ENCODE measurements at regions not wholly inside any gene's neighbourhood (a gene's known extent, or its start where the extent isn't known, plus 50 kb on each side); places are given as distances from the start of the nearest gene placed in this dataset.

DNA sequence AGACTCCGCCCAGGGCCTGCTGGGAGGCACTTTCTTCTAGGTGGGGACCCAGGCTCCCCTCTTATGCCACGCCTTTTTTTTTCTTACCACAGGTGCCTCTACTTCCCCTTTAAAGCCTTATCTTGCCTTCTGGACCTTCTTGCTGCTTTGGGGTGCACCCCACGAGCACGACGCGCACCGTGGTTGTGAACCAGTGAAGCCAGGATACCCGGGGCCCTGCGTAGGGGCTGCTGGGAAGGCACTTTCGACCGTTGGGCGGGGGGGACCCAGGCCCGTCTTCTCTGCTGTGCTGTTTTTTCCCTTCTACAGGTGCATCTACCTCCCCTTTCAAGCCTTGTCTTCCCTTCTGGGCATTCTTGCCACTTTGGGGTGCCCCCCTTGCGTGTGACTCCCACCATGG, 305.4 kb downstream of the ALG10 start:
- DNase-seq (ENCODE audit: low spot score), result no peak
- H3K36me3 Mint-ChIP-seq (ENCODE audit: low read depth), result no peaks in the 10 kb centered on the region
- no peak overlapping the region for H3K27ac Mint-ChIP-seq
- H3K27me3 Mint-ChIP-seq (ENCODE audit: insufficient read depth), result no peaks in the 10 kb centered on the region
- H3K4me3 Mint-ChIP-seq, result no peak overlapping the region
- no peaks in the 10 kb centered on the region for H3K4me1 Mint-ChIP-seq (ENCODE audit: low read depth)
- H3K9me3 Mint-ChIP-seq, result peaks cover 88% of the 10 kb centered on the region
- intact Hi-C loops (cut with micrococcal nuclease), result no loop called here

DNA sequence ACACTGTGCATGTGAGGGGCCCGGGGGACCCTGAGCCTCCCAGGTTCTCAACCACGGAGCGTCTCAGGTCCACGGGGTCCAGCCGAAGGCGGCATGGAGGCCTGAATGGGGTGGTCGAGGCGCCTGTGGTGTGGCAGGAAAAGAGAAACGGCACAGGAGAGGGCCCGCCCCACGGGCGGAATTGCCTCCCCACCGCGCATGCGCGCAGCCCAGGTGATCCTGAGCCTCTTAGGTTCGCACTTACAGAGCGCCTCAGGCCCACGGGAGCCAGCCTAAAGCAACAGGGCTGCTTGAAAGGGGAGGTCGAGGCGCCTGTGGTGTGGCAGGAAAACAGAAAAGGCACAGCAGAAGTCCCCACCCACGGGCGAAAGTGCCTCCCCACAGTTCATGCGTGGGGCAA, 311.0 kb downstream of the ALG10 start:
- intact Hi-C loops (cut with micrococcal nuclease), result no loop called here
- Mint-ChIP-seq H3K9me3 (peaks cover 43% of the 10 kb centered on the region), H3K27ac (no peak overlapping the region), H3K4me3 (no peak overlapping the region), H3K36me3 (ENCODE audit: low read depth) (no peaks in the 10 kb centered on the region), H3K4me1 (ENCODE audit: low read depth) (no peaks in the 10 kb centered on the region), H3K27me3 (ENCODE audit: insufficient read depth) (no peaks in the 10 kb centered on the region)
- no peak for DNase-seq (ENCODE audit: low spot score)

DNA sequence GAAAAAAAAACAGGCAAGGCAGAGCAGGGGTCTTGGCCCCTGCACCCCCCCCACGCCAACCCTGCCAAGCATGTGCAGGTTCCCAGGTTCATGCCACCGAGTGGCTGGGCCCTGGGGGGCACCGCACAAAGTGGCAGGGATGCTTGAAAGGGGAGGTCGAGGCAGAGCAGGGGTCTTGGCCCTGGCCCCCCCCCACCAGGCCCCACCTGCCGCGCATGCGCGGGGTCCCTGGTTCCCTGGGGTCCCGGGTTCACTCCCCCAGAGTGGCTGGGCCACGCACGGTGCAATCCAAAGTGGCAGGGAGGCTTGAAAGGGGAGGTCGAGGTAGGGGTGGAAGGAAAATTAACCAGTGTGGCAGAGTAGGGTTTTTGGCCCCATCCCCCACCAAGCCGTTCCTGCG, 312.2 kb downstream of the ALG10 start:
- intact Hi-C loops (cut with micrococcal nuclease), result no loop called here
- H3K9me3 Mint-ChIP-seq, result peaks cover 31% of the 10 kb centered on the region
- no peak overlapping the region for H3K4me3 Mint-ChIP-seq
- H3K27me3 Mint-ChIP-seq (ENCODE audit: insufficient read depth), result no peaks in the 10 kb centered on the region
- no peak for DNase-seq (ENCODE audit: low spot score)
- no peak overlapping the region for H3K27ac Mint-ChIP-seq
- H3K4me1 Mint-ChIP-seq (ENCODE audit: low read depth), result no peaks in the 10 kb centered on the region
- no peaks in the 10 kb centered on the region for H3K36me3 Mint-ChIP-seq (ENCODE audit: low read depth)

DNA sequence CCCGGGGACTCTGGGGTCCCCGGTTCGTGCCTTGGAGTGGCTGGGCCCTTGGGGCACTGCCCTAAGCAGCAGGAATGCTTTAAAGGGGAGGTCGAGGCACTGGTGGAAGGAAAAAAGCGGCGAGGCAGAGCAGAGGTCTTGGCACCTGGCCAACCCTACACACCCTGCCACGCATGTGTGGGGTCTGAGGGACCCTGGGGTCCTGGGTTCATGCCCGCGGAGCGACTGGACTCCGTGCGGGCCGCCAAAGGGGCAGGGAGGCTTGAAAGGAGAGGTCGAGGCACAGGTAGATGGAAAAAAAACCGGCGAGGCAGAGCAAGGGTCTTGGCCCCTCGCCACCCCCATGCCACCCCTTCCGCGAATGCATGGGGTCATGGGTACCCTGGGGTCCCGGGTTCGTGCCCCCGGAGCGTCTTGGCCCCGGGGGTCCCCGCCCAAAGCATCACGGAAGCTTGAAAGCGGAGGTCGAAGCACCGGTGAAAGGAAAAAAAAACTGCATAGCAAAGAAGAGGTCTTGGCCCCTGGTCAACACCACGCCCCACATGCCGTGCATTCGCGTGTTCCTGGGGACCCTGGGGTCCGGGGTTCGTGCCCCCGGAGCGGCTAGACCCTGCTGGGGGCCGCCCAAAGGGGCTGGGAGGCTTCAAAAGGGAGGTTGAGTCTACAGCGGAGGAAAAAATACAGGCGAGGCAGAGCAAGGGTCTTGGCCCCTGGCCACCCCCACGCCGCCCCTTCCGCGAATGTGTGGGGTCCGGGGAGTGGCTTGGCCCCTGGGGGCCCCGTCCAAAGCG, 312.9 kb downstream of the ALG10 start:
- peaks cover 25% of the 10 kb centered on the region for H3K9me3 Mint-ChIP-seq
- intact Hi-C loops (cut with micrococcal nuclease), result no loop called here
- H3K4me3 Mint-ChIP-seq, result no peak overlapping the region
- no peak for DNase-seq (ENCODE audit: low spot score)
- H3K4me1 Mint-ChIP-seq (ENCODE audit: low read depth), result no peaks in the 10 kb centered on the region
- H3K36me3 Mint-ChIP-seq (ENCODE audit: low read depth), result no peaks in the 10 kb centered on the region
- H3K27me3 Mint-ChIP-seq (ENCODE audit: insufficient read depth), result no peaks in the 10 kb centered on the region
- no peak overlapping the region for H3K27ac Mint-ChIP-seq

DNA sequence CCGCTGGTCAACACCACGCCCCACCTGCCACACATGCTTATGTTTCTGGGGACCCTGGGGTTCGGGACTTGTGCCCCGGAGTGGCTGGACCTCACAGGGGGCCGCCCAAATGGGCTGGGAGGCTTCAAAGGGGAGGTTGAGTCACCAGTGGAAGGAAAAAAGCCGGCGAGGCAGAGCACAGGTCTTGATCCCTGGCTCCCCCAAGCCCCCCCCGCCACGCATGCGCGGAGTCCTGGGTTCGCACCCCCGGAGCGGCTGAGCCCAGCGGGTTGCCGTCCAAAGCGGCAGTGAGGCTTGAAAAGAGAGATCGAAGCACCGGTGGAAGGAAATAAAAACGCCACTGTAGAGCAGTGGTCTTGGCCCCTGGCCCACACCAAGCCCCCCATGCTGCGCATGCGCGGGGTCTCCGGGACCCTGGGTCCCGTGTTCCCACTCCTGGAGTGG, 313.5 kb downstream of the ALG10 start:
- Mint-ChIP-seq H3K36me3 (ENCODE audit: low read depth) (no peaks in the 10 kb centered on the region), H3K27me3 (ENCODE audit: insufficient read depth) (no peaks in the 10 kb centered on the region), H3K9me3 (peaks cover 18% of the 10 kb centered on the region), H3K4me3 (no peak overlapping the region), H3K4me1 (ENCODE audit: low read depth) (no peaks in the 10 kb centered on the region), H3K27ac (no peak overlapping the region)
- no peak for DNase-seq (ENCODE audit: low spot score)
- intact Hi-C loops (cut with micrococcal nuclease), result no loop called here

DNA sequence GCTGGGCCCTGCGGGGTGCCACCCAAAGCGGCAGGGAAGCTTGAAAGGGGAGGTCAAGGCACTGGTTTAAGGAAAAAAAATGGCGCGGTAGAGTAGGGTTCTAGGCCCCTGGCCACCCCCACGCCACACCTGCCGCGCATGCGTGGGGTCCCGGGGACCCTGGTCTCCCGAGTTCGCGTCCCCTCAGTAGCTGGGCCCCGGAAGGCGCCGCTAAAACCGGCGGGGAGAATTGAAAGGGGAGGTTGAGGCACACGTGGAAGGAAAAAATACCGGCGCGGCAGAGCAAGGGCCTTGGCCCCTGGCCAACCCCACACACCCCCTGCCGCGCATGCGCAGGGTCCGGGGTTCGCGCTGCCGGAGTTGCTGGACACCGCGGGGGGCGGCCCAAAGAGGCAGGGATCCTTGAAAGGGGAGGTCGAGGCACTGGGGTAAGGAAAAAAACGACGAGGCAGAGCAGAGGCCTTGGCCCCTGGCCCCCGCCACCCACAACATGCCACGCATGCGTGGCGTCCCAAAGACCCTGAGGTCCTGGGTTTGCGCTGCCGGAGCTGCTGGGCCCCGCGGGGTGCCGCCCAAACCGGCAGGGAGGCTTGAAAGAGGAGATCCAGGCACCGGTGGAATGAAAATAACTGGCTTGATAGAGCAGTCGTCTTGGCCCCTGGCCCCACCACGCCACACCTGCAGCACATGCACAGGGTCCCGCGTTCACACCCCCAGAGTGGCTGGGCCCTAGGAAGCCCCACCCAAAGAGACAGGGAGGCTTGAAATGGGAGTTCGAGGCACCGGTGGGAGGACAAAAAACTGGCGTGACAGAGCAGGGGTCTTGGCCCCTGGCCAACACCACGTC, 314.5 kb downstream of the ALG10 start:
- Mint-ChIP-seq H3K4me3 (no peak overlapping the region), H3K36me3 (ENCODE audit: low read depth) (no peaks in the 10 kb centered on the region), H3K27ac (no peak overlapping the region), H3K4me1 (ENCODE audit: low read depth) (no peaks in the 10 kb centered on the region), H3K27me3 (ENCODE audit: insufficient read depth) (no peaks in the 10 kb centered on the region), H3K9me3 (peaks cover 11% of the 10 kb centered on the region)
- DNase-seq (ENCODE audit: low spot score), result no peak
- intact Hi-C loops (cut with micrococcal nuclease), result no loop called here

DNA sequence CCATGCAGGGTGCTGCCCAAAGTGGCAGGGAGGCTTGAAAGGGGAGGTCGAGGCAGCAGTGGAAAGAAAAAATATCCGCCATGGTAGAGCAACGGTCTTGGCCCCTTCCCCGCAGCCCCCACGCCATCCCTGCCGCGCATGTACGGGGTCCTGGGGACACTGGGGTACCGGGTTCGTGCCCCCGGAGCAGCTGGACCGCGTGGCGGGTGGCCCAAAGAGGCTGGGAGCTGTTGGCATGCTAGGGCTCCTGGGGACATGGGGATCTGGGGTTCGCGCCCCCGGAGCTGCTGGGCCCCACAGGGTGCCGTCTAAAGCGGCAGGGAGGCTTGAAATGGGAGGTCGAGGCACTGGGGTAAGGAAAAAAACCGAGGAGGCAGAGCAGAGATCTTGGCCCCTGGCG, 316.5 kb downstream of the ALG10 start:
- Mint-ChIP-seq H3K4me3 (no peak overlapping the region), H3K27ac (no peak overlapping the region), H3K9me3 (peaks cover 5% of the 10 kb centered on the region), H3K4me1 (ENCODE audit: low read depth) (no peaks in the 10 kb centered on the region), H3K36me3 (ENCODE audit: low read depth) (no peaks in the 10 kb centered on the region), H3K27me3 (ENCODE audit: insufficient read depth) (no peaks in the 10 kb centered on the region)
- DNase-seq (ENCODE audit: low spot score), result no peak
- intact Hi-C loops (cut with micrococcal nuclease), result no loop called here

DNA sequence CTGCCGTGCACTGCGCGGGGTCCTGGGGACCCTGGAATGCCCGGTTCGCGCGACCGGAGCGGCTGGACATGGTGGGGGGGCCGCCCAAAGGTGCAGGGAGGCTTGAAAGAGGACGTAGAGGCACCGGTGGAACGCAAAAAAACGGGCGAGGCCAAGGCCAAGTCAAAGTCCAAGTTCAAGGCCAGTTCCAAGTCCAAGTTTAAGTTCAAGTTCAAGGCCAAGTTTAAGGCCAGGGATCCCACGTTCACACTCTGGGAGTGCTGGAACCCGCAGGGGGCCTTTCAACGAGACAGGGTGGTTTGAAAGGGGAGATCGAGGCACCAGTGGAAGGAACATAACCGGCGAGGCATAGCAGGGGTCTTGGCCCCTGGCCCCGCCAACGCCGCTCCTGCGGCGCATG, 317.6 kb downstream of the ALG10 start:
- Mint-ChIP-seq H3K4me1 (ENCODE audit: low read depth) (no peaks in the 10 kb centered on the region), H3K4me3 (no peak overlapping the region), H3K27ac (no peak overlapping the region), H3K9me3 (peaks cover 5% of the 10 kb centered on the region), H3K36me3 (ENCODE audit: low read depth) (no peaks in the 10 kb centered on the region), H3K27me3 (ENCODE audit: insufficient read depth) (no peaks in the 10 kb centered on the region)
- DNase-seq (ENCODE audit: low spot score), result no peak
- intact Hi-C loops (cut with micrococcal nuclease), result no loop called here

DNA sequence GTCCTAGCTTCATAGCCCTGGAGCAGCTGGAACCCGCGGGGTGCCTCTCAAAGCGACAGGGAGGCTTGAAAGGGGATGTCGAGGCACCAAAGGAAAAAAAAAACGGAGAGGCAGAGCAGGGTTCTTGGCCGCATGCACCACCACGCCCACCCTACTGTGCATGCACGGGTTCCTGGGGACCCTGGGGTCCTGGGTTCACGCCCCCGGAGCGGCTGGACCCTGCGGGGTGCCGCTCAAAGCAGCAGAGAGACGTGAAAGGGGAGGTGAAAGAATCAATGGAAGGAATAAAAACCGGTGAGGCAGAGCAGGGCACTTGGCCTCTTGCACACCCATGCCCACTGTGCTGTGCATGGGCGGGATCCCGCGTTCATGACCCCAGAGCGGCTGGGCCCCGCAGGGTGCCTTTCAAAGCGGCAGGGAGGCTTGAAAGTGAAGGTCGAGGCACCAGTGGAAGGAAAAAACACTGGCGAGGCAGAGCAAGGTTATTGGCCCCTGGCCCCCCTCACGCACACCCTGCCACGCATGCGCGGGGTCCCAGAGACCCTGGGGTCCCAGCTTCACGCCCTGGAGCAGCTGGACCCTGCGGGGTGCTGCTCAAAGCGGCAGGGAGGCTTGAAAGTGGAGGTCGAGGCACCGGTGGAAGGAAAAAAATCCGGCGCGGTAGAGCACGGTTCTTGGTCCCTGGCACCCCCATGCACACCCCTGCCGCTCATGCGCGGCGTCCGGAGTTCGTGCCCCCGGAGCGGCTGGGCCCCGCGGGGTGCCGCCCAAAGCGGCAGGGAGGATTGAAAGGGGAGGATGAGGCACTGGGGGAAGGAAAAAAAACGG, 318.5 kb downstream of the ALG10 start:
- H3K27ac Mint-ChIP-seq, result no peak overlapping the region
- no peaks in the 10 kb centered on the region for H3K36me3 Mint-ChIP-seq (ENCODE audit: low read depth)
- H3K4me1 Mint-ChIP-seq (ENCODE audit: low read depth), result no peaks in the 10 kb centered on the region
- H3K9me3 Mint-ChIP-seq, result peaks cover 5% of the 10 kb centered on the region
- DNase-seq (ENCODE audit: low spot score), result no peak
- no peaks in the 10 kb centered on the region for H3K27me3 Mint-ChIP-seq (ENCODE audit: insufficient read depth)
- no peak overlapping the region for H3K4me3 Mint-ChIP-seq
- intact Hi-C loops (cut with micrococcal nuclease), result no loop called here

DNA sequence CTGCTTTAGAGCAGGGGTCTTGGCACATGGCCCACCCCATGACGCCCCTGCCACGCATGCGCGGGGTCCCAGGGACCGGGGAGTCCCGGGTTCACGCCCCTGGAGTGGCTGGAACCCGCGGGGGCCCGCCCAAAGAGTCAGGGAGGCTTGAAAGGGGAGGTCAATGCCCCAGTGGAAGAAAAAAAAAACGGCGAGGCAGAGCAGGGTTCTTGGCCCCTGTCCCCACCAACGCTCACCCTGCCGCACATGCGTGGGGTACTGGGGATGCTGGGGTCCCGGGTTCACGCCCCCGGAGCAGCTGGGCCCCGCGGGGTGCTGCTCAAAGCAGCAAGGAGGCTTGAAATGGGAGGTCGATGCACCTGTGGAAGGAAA, 319.1 kb downstream of the ALG10 start:
- H3K27ac Mint-ChIP-seq, result no peak overlapping the region
- intact Hi-C loops (cut with micrococcal nuclease), result no loop called here
- H3K9me3 Mint-ChIP-seq, result peaks cover 5% of the 10 kb centered on the region
- no peaks in the 10 kb centered on the region for H3K36me3 Mint-ChIP-seq (ENCODE audit: low read depth)
- no peaks in the 10 kb centered on the region for H3K27me3 Mint-ChIP-seq (ENCODE audit: insufficient read depth)
- H3K4me3 Mint-ChIP-seq, result no peak overlapping the region
- DNase-seq (ENCODE audit: low spot score), result no peak
- no peaks in the 10 kb centered on the region for H3K4me1 Mint-ChIP-seq (ENCODE audit: low read depth)

DNA sequence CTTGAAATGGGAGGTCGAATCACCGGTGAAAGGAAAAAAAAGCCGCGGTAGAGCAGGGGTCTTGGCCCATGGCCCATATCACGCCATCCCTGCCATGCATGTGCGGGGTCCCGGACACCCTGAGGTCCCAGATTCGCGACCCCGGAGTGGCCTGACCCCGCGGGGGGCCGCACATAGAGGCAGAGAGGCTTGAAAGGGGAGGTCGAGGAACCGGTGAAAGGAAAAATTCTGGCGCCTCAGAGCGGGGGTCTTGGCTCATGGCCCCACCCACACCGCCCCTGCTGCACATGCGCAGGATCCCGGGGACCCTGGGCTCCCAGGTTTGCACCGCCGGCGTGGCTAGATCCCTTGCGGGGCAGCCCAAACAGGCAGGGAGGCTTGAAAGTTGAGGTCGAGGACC, 319.8 kb downstream of the ALG10 start:
- H3K27ac Mint-ChIP-seq, result no peak overlapping the region

DNA sequence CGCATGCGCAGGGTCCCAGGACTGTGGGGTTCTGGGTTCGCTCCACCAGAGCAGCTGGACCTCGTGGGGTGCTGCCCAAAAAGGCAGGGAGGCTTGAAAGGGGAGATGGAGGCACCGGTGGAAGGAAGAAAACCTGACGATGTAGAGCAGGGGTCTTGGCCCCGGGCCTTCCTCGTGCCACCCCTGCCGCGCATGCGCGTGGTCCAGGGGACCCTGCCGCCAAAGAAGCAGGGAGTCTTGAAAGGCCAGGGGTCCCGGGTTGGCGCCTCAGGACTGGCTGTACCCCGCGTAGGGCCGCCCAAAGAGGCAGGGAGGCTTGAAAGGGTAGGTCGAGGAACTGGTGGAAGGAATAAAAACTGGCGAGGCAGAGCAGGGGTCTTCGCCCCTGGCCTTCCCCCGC, 321.0 kb downstream of the ALG10 start:
- Mint-ChIP-seq H3K36me3 (ENCODE audit: low read depth) (no peaks in the 10 kb centered on the region), H3K27me3 (ENCODE audit: insufficient read depth) (no peaks in the 10 kb centered on the region), H3K4me1 (ENCODE audit: low read depth) (no peaks in the 10 kb centered on the region), H3K27ac (no peak overlapping the region), H3K9me3 (peaks cover 9% of the 10 kb centered on the region), H3K4me3 (no peak overlapping the region)
- intact Hi-C loops (cut with micrococcal nuclease), result no loop called here
- DNase-seq (ENCODE audit: low spot score), result no peak

More for the DNA sequence above, 319.8 kb downstream of the ALG10 start:
- Mint-ChIP-seq H3K4me3 (no peak overlapping the region), H3K36me3 (ENCODE audit: low read depth) (no peaks in the 10 kb centered on the region), H3K9me3 (peaks cover 9% of the 10 kb centered on the region), H3K27me3 (ENCODE audit: insufficient read depth) (no peaks in the 10 kb centered on the region), H3K4me1 (ENCODE audit: low read depth) (no peaks in the 10 kb centered on the region)
- DNase-seq (ENCODE audit: low spot score), result no peak
- intact Hi-C loops (cut with micrococcal nuclease), result no loop called here

DNA sequence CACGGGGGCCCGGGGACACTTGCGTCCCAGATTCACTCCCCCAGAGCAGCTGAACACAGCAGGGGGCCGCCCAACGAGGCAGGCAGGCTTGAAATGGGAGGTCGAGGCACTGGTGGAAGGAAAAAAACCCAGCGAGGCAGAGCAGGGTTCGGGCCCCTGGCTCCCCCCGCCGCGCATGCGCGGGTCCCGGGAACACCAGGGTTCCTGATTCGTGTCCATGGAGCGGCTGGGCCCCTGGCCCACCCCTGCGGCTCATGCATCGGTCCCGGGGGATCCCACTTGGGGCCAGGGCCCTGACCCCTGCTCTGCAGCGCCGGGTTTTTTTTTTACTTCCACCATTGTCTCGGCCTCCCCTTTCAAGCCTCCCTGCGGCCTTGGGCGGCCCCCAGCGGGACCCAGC, 321.5 kb downstream of the ALG10 start:
- Mint-ChIP-seq H3K4me1 (ENCODE audit: low read depth) (no peaks in the 10 kb centered on the region), H3K4me3 (no peak overlapping the region), H3K36me3 (ENCODE audit: low read depth) (no peaks in the 10 kb centered on the region), H3K27me3 (ENCODE audit: insufficient read depth) (no peaks in the 10 kb centered on the region), H3K9me3 (peaks cover 9% of the 10 kb centered on the region), H3K27ac (no peak overlapping the region)
- DNase-seq (ENCODE audit: low spot score), result no peak
- intact Hi-C loops (cut with micrococcal nuclease), result no loop called here
